ENCODE measurements at regions not wholly inside any gene's neighbourhood (a gene's known extent, or its start where the extent isn't known, plus 50 kb on each side); places are given as distances from the start of the nearest gene placed in this dataset.
"Not testable (repeated sequence)": the region's sequence is repeated elsewhere in the genome, so short reads cannot be mapped to it uniquely, and the experiment has no call there.

- DNase-seq (ENCODE audit: low read depth), result no peak
Observed at GRCh38 chr4:131459430-131460101, 1689.5 kb upstream of the PCDH10 start.

- no peak for DNase-seq (ENCODE audit: low read depth)
Observed at GRCh38 chr4:131470360-131470759, 1678.7 kb upstream of the PCDH10 start.

GRCh38 chr4:131488772-131489171, 1660.3 kb upstream of the PCDH10 start:
- no peak for DNase-seq (ENCODE audit: low read depth)

GRCh38 chr4:131496211-131496610, 1652.9 kb upstream of the PCDH10 start:
- not testable (repeated sequence) for DNase-seq (ENCODE audit: low read depth)

- DNase-seq (ENCODE audit: low read depth), result no peak
Observed at GRCh38 chr4:131499141-131499873, 1649.8 kb upstream of the PCDH10 start.

DNA sequence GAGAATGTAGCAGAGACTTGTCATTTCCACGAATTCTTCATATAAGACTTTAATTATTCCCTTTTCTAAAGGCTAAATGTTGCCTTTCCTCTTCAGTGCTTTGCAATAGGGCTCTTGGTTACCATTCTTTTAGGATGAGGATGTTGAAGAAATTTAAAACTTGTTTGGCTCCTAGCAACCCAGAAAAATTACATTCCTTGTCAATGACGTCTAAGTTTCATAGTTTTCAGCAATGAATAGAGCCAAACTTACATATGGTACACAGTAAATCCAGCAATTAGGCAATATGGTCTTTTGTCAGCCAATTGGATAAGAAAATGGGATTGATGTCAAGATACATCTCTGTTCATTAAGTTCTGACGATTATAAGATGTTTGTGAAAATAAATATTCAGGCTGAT, 1639.6 kb upstream of the PCDH10 start:
- no peak for DNase-seq (ENCODE audit: low read depth)

- DNase-seq (ENCODE audit: low read depth), result no peak
Observed at GRCh38 chr4:131526686-131527085, 1622.4 kb upstream of the PCDH10 start.

DNA sequence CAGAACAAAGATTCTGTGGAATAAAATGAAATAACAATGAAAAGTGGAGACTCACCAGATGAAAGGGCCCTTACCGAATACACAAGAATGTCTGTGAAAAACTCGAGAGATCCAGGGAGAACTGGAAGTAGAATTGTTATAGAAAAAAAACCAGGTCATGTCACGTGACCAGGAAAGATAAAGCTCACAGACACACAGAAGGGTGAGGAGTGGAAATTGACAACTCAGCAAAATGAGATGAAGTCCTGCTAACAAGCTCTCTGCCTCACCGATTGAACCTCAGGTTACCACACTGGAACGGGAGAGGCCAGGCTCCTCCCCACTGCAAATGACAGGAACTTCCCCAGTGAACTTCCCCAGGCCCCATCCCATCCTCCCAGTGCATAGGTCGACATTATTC, 1618.0 kb upstream of the PCDH10 start:
- DNase-seq (ENCODE audit: low read depth), result no peak

DNA sequence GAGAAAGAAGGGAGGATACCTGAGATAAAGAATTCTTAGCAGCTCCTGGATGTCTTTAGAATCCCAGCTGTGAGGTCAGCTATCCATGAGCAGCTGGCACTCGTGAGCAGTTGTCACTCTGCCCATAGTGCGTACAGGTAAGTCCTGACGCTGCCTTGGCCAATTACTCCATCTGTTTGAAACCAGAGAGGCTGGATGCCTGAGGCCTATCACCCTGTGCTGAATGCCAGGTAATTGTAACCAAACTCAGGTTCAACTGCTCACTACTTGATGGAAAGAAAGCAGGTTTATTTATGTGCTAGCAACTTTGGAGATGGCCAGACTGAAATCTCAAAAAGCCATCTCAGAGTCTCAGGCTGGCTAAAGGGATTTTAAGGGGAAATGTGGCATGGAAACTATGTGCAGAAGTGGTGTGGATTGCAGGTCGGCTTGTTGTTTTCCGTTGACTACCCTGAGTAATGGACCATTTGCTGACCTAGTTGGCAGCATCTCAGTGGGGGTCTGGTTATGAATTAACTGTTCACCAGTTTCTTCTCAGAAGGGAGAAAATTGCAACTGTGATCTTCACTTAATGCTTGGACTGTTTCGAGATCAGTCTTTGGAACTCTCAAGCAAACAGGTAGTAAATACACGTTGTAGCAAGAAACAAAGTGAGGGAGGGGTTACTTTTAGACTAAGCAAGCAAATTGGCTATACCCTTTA, 1614.0 kb upstream of the PCDH10 start:
- no peak for DNase-seq (ENCODE audit: low read depth)

DNA sequence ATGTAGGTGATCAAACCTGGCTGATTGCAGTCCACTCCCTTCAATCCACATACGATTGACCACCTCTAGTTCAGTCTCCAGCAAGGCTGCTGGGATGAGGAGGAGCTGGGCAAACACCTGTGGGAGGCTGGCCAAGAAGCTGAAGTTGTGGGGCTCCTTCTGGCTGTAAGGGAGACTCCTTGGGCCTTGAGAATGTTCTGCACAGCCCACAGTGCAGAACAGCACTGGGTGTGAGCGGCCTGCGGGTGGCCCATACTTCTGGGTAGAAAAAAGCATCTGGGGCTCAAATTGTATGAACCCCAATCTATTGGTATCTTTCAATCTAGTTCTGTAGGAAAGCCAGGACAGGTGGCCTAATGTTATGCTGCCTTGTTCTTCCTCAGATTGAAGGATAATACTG, 1608.8 kb upstream of the PCDH10 start:
- DNase-seq (ENCODE audit: low read depth), result no peak

DNA sequence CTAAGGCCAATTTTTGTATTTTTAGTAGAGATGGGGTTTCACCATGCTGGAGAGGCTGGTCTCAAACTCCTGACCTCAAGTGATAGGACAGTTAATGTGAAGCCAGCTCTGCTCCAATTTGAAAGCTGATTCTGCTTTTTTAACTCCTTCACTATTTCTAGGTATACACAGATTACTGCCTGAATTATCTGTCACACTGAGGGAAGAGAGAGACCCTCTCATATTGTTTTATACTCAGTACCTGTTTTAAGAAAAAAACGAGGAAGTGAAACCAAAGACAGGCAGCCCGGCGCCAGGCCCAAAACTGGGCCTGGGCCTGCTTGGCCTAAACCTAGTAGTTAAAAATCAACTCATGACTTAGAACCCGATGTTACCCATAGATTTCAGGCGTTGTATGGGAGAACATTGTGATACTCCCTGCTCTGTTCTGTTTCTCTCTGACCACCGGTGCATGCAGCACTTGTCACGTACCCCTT, 1601.5 kb upstream of the PCDH10 start:
- no peak for DNase-seq (ENCODE audit: low read depth)

DNA sequence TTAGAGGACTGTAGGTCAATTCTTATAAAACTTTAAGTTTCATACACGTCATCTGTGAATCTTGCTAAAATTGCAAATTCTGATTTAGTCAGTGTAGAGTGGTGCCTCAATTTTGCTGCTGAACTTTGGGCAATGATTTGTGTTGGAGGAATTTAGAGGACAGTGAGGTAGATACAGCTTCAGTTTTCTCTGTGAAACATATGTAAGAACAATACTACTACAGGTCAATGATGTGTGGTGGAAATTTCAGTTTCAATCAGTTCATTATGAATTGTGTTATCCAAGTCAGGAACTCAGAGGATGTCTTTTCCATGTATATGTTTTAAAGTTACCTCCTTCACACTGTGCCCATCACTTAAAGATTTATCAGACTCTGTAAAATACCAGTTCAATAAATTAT, 1597.8 kb upstream of the PCDH10 start:
- DNase-seq (ENCODE audit: low read depth), result no peak

GRCh38 chr4:131566026-131566425, 1583.1 kb upstream of the PCDH10 start:
- no peak for DNase-seq (ENCODE audit: low read depth)

DNA sequence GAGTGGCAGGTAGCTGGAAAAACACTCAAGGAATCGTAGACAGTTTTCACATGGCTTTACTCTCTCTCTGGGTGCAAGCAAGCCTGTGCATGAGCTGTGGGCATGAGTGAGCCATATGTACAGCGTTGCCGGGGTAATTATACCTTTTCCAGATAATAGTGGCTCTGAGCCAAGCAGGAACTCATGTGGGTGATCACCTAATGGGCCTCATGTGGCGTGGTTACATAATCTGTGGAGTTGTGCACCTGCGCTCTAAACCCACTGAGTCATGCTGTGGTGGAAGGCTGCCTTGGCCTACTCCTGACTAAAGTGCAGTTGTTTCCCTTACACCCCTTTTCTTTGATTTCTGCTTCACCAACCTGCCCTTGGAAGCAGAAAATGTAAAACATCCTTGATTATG, 1564.5 kb upstream of the PCDH10 start:
- DNase-seq (ENCODE audit: low read depth), result no peak

- DNase-seq (ENCODE audit: low read depth), result no peak
Observed at GRCh38 chr4:131595140-131595539, 1554.0 kb upstream of the PCDH10 start.

DNA sequence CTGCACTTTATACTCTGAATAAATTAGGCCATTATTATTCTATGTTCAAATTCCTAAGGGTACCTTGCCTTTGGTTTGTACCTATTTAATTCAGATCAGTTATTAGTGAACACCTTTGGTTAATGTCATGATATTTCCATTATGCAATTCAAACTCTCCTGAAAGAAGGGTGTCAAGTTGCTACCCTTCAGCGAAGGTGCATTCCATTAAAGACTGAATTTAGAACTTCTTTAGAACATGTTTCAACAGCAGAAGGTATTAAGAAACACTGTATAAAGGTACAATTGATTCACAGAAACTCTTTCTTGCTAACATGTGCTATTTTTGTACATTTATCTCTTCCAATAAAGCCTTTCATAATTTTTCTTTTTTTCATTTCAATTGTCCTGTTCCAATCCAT, 1545.4 kb upstream of the PCDH10 start:
- DNase-seq (ENCODE audit: low read depth), result no peak

GRCh38 chr4:131609039-131609438, 1540.1 kb upstream of the PCDH10 start:
- no peak for DNase-seq (ENCODE audit: low read depth)

- DNase-seq (ENCODE audit: low read depth), result not testable (repeated sequence)
Observed at GRCh38 chr4:131610517-131610916, 1538.6 kb upstream of the PCDH10 start.

DNA sequence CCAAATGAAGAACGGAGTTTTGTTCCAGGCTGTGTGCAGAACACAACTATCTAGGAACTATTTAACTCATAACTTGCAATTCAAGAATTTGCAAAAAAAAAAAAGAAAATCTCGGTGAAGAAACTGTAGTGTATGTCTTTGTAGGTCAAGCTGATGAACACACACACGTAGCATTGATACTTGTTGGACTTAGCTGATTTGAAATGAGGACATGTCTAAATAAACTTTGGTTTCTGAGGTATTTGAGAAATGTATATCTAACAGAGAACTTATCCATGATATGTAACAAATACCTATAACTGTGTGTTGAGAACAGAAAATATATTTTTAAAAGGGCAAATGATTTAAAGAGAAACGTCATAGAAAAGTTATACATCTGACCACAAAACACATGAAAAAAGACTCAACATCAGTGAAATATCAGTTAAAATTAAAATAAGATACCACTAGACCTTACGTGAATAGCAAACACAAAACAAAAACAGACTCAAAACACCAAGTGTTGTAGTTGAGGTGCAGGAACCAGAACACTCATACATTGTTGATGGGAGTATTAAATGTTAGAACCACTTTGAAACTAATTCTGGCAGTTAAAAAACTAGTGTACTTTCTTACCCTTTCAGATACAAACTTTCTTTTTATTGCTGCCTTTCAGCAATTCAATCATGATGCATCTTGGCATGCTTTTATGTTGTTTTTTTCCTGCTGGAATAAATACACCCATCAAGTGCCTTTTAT, 1535.8 kb upstream of the PCDH10 start:
- no peak for DNase-seq (ENCODE audit: low read depth)

GRCh38 chr4:131613824-131614216, 1535.3 kb upstream of the PCDH10 start:
- DNase-seq (ENCODE audit: low read depth), result no peak

GRCh38 chr4:131632877-131633276, 1516.2 kb upstream of the PCDH10 start:
- no peak for DNase-seq (ENCODE audit: low read depth)

GRCh38 chr4:131635191-131635590, 1513.9 kb upstream of the PCDH10 start:
- no peak for DNase-seq (ENCODE audit: low read depth)
